Ishikawa (cell line): ENCODE measurements at regions not wholly inside any gene's neighbourhood (a gene's known extent, or its start where the extent isn't known, plus 50 kb on each side); places are given as distances from the start of the nearest gene placed in this dataset.

Source experiments
- EP300 ChIP-seq: IDR thresholded peaks from 2 replicates; pipeline ENCODE4 v1.6.1; 2012; ENCODE audit warnings: borderline replicate concordance
- FOXM1 ChIP-seq: IDR thresholded peaks from 2 replicates; pipeline ENCODE4 v1.6.1; 2012; ENCODE audit warnings: low read depth, borderline replicate concordance
- TAF1 ChIP-seq: IDR thresholded peaks from 2 replicates; pipeline ENCODE4 v1.6.1; 2012; ENCODE audit warnings: low read depth, mild to moderate bottlenecking
- TEAD4 ChIP-seq: IDR thresholded peaks from 2 replicates; pipeline ENCODE4 v1.6.1; 2012
- YY1 ChIP-seq: IDR thresholded peaks from 2 replicates; pipeline ENCODE4 v1.6.1; 2012; ENCODE audit warnings: low read depth
- TF ChIP-seq, protein P1 (sequence below): IDR thresholded peaks from 2 replicates; pipeline ENCODE4 v1.6.1; 2012

DNA sequence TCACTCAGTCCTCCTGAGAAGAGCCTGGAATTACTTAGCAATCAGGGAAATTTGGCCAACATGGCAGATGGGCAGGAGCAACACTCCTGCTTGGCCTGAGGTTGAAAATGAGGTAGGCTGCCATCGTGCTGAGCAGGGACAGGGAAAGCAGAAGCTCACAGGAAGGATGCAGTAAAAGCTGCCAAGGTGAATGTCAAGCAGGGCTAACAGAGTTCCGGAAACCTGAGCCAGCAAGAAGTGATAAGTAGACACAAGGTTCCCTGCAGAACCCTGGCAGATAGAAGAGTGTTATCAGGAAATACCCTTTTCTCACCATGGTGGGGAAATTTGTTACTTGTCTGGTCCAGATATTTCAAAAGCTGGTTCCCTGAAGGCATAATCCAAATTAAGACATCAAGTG lies 454.3 kb upstream of the MEX3C start:
- TF ChIP-seq TAF1 (no peak), EP300 (no peak), FOXM1 (no peak), YY1 (no peak), TEAD4 (no peak)
- TF ChIP-seq, protein P1, sequence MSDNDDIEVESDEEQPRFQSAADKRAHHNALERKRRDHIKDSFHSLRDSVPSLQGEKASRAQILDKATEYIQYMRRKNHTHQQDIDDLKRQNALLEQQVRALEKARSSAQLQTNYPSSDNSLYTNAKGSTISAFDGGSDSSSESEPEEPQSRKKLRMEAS = no peak
